Kidney (tissue), 13 donors: ENCODE measurements at regions not wholly inside any gene's neighbourhood (a gene's known extent, or its start where the extent isn't known, plus 50 kb on each side); places are given as distances from the start of the nearest gene placed in this dataset.

ENCODE experiments used
- DNase-seq, 5 donors: peaks; one replicate each; pipeline ENCODE4 v3.0.0-alpha.2; 2013 to 2020
- FAIRE-seq: peaks from 2 replicates; lab custom pipeline; 2012; peaks lifted over from hg19 to GRCh38; lab: Jason Lieb, UNC
- H3K27ac ChIP-seq, 2 donors: one replicate each; pipeline ENCODE4 v1.7.0; 2013; ENCODE audit warnings: low read depth in 2 of 2, low read length in 2 of 2, inconsistent platforms in 1 of 2
- H3K27me3 ChIP-seq: one replicate; pipeline ENCODE4 v1.7.1; 2013; ENCODE audit warnings: low read length, inconsistent platforms; ENCODE audit not compliant: control insufficient read depth, insufficient read depth
- H3K36me3 ChIP-seq, 3 donors: one replicate each; pipeline versions ENCODE4 v1.7.0 to v1.7.1; 2013; ENCODE audit warnings: low read length in 3 of 3, control low read depth in 1 of 3, inconsistent platforms in 1 of 3; ENCODE audit not compliant: insufficient read depth in 3 of 3, control insufficient read depth in 2 of 3
- H3K4me1 ChIP-seq, 3 donors: one replicate each; pipeline versions ENCODE4 v1.7.0 to v1.7.1; 2013; ENCODE audit warnings: low read length in 3 of 3, inconsistent platforms in 1 of 3, low read depth in 1 of 3; ENCODE audit not compliant: control insufficient read depth in 2 of 3, insufficient read depth in 2 of 3
- H3K4me3 ChIP-seq, 3 donors: one replicate each; pipeline versions ENCODE4 v1.7.0 to v1.8.1; 2013; ENCODE audit warnings: low read length in 3 of 3, control low read depth in 1 of 3, inconsistent platforms in 1 of 3
- H3K9ac ChIP-seq, 3 donors: one replicate each; pipeline versions ENCODE4 v1.7.0 to v1.7.1; 2013; ENCODE audit warnings: low read length in 3 of 3, control low read depth in 1 of 3, inconsistent platforms in 1 of 3
- H3K9me3 ChIP-seq, 3 donors: one replicate each; pipeline versions ENCODE4 v1.7.0 to v1.7.1; 2013; ENCODE audit warnings: low read length in 3 of 3, control low read depth in 1 of 3, inconsistent platforms in 1 of 3; ENCODE audit not compliant: control insufficient read depth in 2 of 3, insufficient read depth in 1 of 3
- intact Hi-C: fragments of 100-400 bp; cut with DNase I; formaldehyde crosslinking; loops from one replicate; pipeline ENCODE4 v1.11.1; 2022
- TF ChIP-seq, protein P1 (sequence below): IDR thresholded peaks from 3 replicates; pipeline ENCODE4 v1.5.1; 2012; ENCODE audit warnings: mild to moderate bottlenecking, moderate library complexity, borderline replicate concordance; ENCODE audit not compliant: insufficient read depth; ENCODE audit errors: extremely low read depth
- donor health status: control.
- donor health status: control.
- donor health status: control.
- donor health status: control.
- donor health status: control.
- donor health status: DM: yes; HTN: yes; CAD: no.
- donor health status: Normal renal cell carcinoma (clear cell type).

GRCh38 chr9:7894231-7894630, 94.7 kb upstream of the DMAC1 start:
- TF ChIP-seq, protein P1, sequence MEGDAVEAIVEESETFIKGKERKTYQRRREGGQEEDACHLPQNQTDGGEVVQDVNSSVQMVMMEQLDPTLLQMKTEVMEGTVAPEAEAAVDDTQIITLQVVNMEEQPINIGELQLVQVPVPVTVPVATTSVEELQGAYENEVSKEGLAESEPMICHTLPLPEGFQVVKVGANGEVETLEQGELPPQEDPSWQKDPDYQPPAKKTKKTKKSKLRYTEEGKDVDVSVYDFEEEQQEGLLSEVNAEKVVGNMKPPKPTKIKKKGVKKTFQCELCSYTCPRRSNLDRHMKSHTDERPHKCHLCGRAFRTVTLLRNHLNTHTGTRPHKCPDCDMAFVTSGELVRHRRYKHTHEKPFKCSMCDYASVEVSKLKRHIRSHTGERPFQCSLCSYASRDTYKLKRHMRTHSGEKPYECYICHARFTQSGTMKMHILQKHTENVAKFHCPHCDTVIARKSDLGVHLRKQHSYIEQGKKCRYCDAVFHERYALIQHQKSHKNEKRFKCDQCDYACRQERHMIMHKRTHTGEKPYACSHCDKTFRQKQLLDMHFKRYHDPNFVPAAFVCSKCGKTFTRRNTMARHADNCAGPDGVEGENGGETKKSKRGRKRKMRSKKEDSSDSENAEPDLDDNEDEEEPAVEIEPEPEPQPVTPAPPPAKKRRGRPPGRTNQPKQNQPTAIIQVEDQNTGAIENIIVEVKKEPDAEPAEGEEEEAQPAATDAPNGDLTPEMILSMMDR: no peak
- DNase-seq (no peak), FAIRE-seq (no peak)
- Histone ChIP-seq H3K9me3 (no peaks in the 10 kb centered on the region), H3K9ac (no peak overlapping the region), H3K27ac (no peak overlapping the region), H3K36me3 (no peaks in the 10 kb centered on the region), H3K27me3 (no peaks in the 10 kb centered on the region), H3K4me1 (no peaks in the 10 kb centered on the region), H3K4me3 (no peak overlapping the region)
- intact Hi-C loops: no loop called here

DNA sequence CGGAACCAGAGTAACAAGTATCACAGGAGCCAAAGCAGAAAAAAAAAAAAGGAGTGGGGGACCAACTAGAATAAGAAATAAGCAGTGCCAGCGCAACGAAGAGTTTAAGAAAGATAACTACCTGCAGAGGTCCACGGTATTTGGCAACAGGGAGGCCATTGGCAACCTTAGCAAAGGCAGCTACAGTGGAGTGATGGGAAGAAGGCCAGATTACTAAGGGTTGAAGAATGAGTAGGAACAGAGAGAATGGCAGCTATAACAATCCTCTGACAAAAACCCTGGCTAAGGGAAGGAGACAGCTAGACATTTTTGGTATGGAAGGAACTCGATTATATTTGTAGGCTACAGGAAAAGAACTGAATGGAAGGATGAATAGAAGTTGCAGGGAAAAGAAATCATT, 93.4 kb upstream of the DMAC1 start:
- no peak overlapping the region for H3K4me3 ChIP-seq
- no peaks in the 10 kb centered on the region for H3K9me3 ChIP-seq
- no peak overlapping the region for H3K27ac ChIP-seq
- intact Hi-C loops: no loop called here
- DNase-seq (no peak), FAIRE-seq (no peak)
- H3K27me3 ChIP-seq: no peaks in the 10 kb centered on the region
- TF ChIP-seq, protein P1: no peak
- H3K9ac ChIP-seq: no peak overlapping the region
- H3K36me3 ChIP-seq: no peaks in the 10 kb centered on the region
- no peaks in the 10 kb centered on the region for H3K4me1 ChIP-seq

DNA sequence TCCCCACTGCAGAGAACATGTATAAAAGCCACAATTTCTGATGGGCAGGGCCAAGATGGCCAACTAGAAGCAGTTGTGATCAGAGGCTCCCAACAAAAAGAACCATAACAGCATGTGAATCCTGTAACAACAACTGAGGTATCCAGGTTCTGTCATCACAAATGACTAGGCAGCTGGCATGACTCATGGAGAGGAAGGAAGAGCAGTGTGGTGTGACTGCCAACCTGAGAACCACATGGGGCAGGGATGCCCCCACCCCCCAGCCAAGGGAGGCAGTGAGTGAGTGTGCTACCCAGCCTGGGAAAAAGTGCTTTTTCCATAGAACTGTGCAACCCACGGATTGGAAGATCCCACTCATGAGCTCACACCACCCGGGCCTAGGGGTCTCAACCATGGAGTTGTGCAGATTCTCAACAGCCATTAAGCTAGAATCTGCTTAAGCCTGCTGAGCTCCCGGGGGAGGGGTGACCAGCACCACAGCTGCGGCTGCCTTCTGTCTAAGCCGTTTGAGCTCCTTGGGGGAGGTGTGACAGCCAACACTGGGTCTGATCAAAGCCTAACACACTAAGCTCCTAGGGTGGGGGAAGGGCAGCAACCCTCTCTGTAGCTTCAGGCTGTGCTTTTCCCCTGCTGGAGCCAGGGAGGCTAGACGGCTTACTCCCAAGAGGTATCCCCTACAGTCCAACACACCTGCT, 80.1 kb upstream of the DMAC1 start:
- H3K27ac ChIP-seq: no peak overlapping the region
- TF ChIP-seq, protein P1: no peak
- intact Hi-C loops: no loop called here
- H3K4me1 ChIP-seq: no peaks in the 10 kb centered on the region
- H3K36me3 ChIP-seq: no peaks in the 10 kb centered on the region
- no peak overlapping the region for H3K9ac ChIP-seq
- FAIRE-seq (no peak), DNase-seq (peak in 4 of 5 donors; percentile 8 to 57 (median 24))
- H3K4me3 ChIP-seq: no peak overlapping the region
- no peaks in the 10 kb centered on the region for H3K27me3 ChIP-seq
- H3K9me3 ChIP-seq: peaks cover 0 to 2% (median 0%) of the 10 kb centered on the region in 3 donors
